HEK293 (cell line): ENCODE measurements at regions not wholly inside any gene's neighbourhood (a gene's known extent, or its start where the extent isn't known, plus 50 kb on each side); places are given as distances from the start of the nearest gene placed in this dataset.

Experiments used
- CTCF ChIP-seq: fragments of 450-650 bp; formaldehyde crosslinking; IDR thresholded peaks from 2 replicates; pipeline ENCODE4 v1.5.1; 2016; ENCODE audit warnings: missing biosample characterization, missing genetic modification characterization
- SETDB1 ChIP-seq: IDR thresholded peaks from one replicate; pipeline ENCODE4 v1.6.1; 2017; ENCODE audit warnings: mild to moderate bottlenecking, low read length, moderate library complexity, mixed read lengths; ENCODE audit not compliant: insufficient read length
- SP2 ChIP-seq: fragments of 450-650 bp; formaldehyde crosslinking; IDR thresholded peaks from 2 replicates; pipeline ENCODE4 v1.5.1; 2016; ENCODE audit warnings: missing biosample characterization, missing genetic modification characterization
- TCF7L2 ChIP-seq: IDR thresholded peaks from 2 replicates; pipeline ENCODE4 v1.6.1; 2011; ENCODE audit warnings: low read depth, mild to moderate bottlenecking, inconsistent platforms, low read length, moderate library complexity, borderline replicate concordance
- YY1 ChIP-seq: fragments of 450-650 bp; formaldehyde crosslinking; IDR thresholded peaks from 2 replicates; pipeline ENCODE4 v1.5.1; 2018; ENCODE audit warnings: missing biosample characterization, missing genetic modification characterization
- ZNF366 ChIP-seq: fragments of 450-650 bp; formaldehyde crosslinking; conservative IDR thresholded peaks from 2 replicates; pipeline ENCODE4 v1.5.1; 2016; ENCODE audit warnings: missing biosample characterization, missing genetic modification characterization
- ZNF416 ChIP-seq: fragments of 450-650 bp; formaldehyde crosslinking; IDR thresholded peaks from 2 replicates; pipeline ENCODE4 v1.5.1; 2016; ENCODE audit warnings: missing biosample characterization, missing genetic modification characterization

GRCh38 chr18:77365667-77366066 is 116.0 kb downstream of the GALR1 start:
- TF ChIP-seq CTCF: no peak
- TF ChIP-seq ZNF366 (tag by site-specific recombination): no peak
- no peak for TF ChIP-seq YY1 (tag by site-specific recombination)
- TF ChIP-seq SETDB1: no peak
- no peak for TF ChIP-seq TCF7L2
- TF ChIP-seq ZNF416 (tag by site-specific recombination): no peak
- TF ChIP-seq SP2 (tag by site-specific recombination): no peak
